Progenitor cell of endocrine pancreas (in vitro differentiated cells): ENCODE measurements at regions not wholly inside any gene's neighbourhood (a gene's known extent, or its start where the extent isn't known, plus 50 kb on each side); places are given as distances from the start of the nearest gene placed in this dataset.
"Not testable (repeated sequence)": the region's sequence is repeated elsewhere in the genome, so short reads cannot be mapped to it uniquely, and the experiment has no call there.

Source experiments
- DNase-seq: peaks from one replicate; pipeline ENCODE4 v3.0.0; 2021; ENCODE audit warnings: low spot score; ENCODE audit not compliant: unreplicated experiment
- H3K27ac Mint-ChIP-seq: 2 replicates; pipeline ENCODE4 v1.8.0; 2021; ENCODE audit warnings: mild to moderate bottlenecking, moderate library complexity, mixed read lengths
- H3K27me3 Mint-ChIP-seq: 2 replicates; pipeline ENCODE4 v1.8.0; 2021; ENCODE audit warnings: mixed read lengths
- H3K36me3 Mint-ChIP-seq: 2 replicates; pipeline ENCODE4 v1.8.0; 2022; ENCODE audit warnings: mixed read lengths; ENCODE audit not compliant: insufficient read depth
- H3K4me1 Mint-ChIP-seq: 2 replicates; pipeline ENCODE4 v1.8.0; 2021; ENCODE audit warnings: low read depth, mixed read lengths
- H3K4me3 Mint-ChIP-seq: 2 replicates; pipeline ENCODE4 v1.8.0; 2021; ENCODE audit warnings: low read depth, mild to moderate bottlenecking, moderate library complexity, mixed read lengths
- H3K9me3 Mint-ChIP-seq: 2 replicates; pipeline ENCODE4 v1.8.0; 2021; ENCODE audit warnings: low read depth, mixed read lengths
- TF ChIP-seq, protein P1 (sequence below): fragments of 200-600 bp; sonication (generic); IDR thresholded peaks from one replicate; pipeline ENCODE4 v1.5.0; 2021; ENCODE audit warnings: antibody characterized with exemption, mild to moderate bottlenecking; ENCODE audit not compliant: unreplicated experiment

DNA sequence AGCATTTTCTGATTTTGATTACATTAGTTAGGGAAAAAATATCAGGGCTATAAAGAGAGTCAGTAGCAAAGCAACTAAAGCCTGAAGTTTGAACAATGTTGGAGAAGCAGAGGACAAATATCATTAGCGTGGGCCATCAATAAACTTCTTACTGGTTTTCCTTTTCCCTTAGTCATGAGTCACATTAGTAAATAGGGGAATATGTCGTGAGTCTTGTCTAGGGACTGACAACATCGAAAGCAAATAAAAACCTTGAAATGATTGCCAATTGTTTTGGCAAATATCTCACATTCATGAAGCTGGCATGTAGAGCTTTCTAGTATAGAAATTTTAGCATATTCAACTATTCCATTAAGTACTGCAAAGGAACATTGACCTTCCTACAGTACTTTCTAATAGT, 806.0 kb upstream of the SORCS1 start:
- peaks cover 7% of the 10 kb centered on the region for H3K4me1 Mint-ChIP-seq
- H3K27me3 Mint-ChIP-seq: no peaks in the 10 kb centered on the region
- H3K36me3 Mint-ChIP-seq: no peaks in the 10 kb centered on the region
- H3K4me3 Mint-ChIP-seq: no peak overlapping the region
- DNase-seq: no peak
- H3K27ac Mint-ChIP-seq: no peak overlapping the region
- TF ChIP-seq, protein P1, sequence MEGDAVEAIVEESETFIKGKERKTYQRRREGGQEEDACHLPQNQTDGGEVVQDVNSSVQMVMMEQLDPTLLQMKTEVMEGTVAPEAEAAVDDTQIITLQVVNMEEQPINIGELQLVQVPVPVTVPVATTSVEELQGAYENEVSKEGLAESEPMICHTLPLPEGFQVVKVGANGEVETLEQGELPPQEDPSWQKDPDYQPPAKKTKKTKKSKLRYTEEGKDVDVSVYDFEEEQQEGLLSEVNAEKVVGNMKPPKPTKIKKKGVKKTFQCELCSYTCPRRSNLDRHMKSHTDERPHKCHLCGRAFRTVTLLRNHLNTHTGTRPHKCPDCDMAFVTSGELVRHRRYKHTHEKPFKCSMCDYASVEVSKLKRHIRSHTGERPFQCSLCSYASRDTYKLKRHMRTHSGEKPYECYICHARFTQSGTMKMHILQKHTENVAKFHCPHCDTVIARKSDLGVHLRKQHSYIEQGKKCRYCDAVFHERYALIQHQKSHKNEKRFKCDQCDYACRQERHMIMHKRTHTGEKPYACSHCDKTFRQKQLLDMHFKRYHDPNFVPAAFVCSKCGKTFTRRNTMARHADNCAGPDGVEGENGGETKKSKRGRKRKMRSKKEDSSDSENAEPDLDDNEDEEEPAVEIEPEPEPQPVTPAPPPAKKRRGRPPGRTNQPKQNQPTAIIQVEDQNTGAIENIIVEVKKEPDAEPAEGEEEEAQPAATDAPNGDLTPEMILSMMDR: no peak
- H3K9me3 Mint-ChIP-seq: peaks cover 7% of the 10 kb centered on the region

GRCh38 chr10:107969936-107970335, 805.4 kb upstream of the SORCS1 start:
- TF ChIP-seq, protein P1: no peak
- no peak for DNase-seq
- Mint-ChIP-seq H3K36me3 (no peaks in the 10 kb centered on the region), H3K27ac (no peak overlapping the region), H3K9me3 (peaks cover 7% of the 10 kb centered on the region), H3K27me3 (no peaks in the 10 kb centered on the region), H3K4me1 (peaks cover 7% of the 10 kb centered on the region), H3K4me3 (no peak overlapping the region)

DNA sequence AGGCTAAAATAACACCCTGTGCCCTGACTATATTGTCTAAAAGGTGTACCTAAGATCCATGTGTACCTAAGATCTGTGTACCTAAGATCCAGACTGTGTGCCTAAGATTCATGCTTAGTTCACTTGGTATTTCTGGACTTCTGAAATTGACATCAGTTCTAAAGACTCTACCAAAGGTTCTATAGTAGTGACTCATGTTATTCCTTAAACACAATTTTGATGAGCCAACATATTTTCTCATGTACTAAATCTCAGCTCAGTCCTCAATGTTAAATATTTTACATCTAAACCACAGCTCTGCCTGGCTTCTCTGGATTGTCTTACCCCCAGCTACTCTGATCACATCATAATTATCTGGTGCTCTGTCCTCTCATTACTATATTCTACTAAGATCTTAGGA, 802.3 kb upstream of the SORCS1 start:
- Mint-ChIP-seq H3K36me3 (no peaks in the 10 kb centered on the region), H3K27ac (no peak overlapping the region), H3K9me3 (peaks cover 3% of the 10 kb centered on the region), H3K27me3 (no peaks in the 10 kb centered on the region), H3K4me1 (peaks cover 7% of the 10 kb centered on the region), H3K4me3 (no peak overlapping the region)
- DNase-seq: no peak
- TF ChIP-seq, protein P1: no peak

DNA sequence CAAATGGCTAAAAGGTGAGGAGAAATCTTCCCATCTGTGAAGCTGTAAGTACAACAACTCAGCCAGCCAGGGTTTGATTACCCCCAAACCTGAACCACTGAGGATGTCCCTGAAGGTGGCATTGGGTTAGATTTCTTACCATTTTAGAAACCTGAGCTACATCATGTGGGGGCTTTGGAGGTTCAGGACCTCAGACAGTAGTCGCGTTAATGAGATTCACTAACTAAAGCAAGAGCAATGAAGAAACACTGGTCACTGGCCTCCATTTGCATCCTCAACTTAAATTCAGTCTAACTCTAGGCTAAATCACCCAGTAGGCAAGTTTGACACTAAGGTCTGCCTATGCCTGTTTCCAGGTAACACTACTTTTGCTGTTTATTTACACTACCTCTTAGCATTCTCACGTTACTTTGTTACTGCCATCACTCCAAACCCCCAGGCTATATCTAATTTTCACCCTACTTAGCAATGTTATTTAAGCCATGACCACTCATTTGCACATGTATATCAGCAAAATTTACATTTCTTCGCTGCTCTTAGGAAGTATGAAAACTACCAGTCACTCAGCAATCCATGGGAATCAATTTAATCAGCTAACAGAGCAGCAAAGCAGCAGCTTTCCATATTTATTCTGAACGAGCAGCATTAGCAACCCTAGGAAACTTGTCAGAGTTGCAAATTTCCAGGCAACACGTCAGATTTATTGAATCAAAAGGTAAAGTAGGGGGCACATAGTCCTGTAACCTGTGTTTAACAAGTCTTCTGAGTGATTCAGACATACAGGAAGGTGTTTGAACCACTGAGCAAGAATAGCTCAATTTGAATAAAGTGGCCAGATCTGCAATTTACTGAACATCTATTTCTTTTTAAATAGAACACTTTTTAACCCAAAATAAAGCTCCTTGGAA, 788.4 kb upstream of the SORCS1 start:
- peaks cover 5% of the 10 kb centered on the region for H3K4me1 Mint-ChIP-seq
- no peak overlapping the region for H3K27ac Mint-ChIP-seq
- no peak overlapping the region for H3K4me3 Mint-ChIP-seq
- H3K9me3 Mint-ChIP-seq: peaks cover 9% of the 10 kb centered on the region
- TF ChIP-seq, protein P1: no peak
- no peaks in the 10 kb centered on the region for H3K27me3 Mint-ChIP-seq
- DNase-seq: no peak
- no peaks in the 10 kb centered on the region for H3K36me3 Mint-ChIP-seq

- not testable (repeated sequence) for H3K4me1 Mint-ChIP-seq, H3K36me3 Mint-ChIP-seq, H3K27ac Mint-ChIP-seq, H3K27me3 Mint-ChIP-seq, DNase-seq, H3K4me3 Mint-ChIP-seq, H3K9me3 Mint-ChIP-seq
Measured at GRCh38 chr10:107950411-107951062, 786.0 kb upstream of the SORCS1 start.
